ENCODE measurements at regions not wholly inside any gene's neighbourhood (a gene's known extent, or its start where the extent isn't known, plus 50 kb on each side); places are given as distances from the start of the nearest gene placed in this dataset.

- Histone ChIP-seq H3K4me1 (no peaks in the 10 kb centered on the region), H3K36me3 (no peaks in the 10 kb centered on the region)
Observed at GRCh38 chr2:175872721-175873120, 129.3 kb downstream of the LNPK start.

GRCh38 chr2:175872005-175872348 lies 130.1 kb downstream of the LNPK start:
- Histone ChIP-seq H3K9me3 (no peaks in the 10 kb centered on the region), H3K4me1 (no peaks in the 10 kb centered on the region), H3K4me3 (no peak overlapping the region), H3K36me3 (no peaks in the 10 kb centered on the region), H3K27me3 (no peaks in the 10 kb centered on the region), H3K27ac (no peak overlapping the region)
- ATAC-seq (ENCODE audit: low FRiP score in 2 of 2) (no peak), DNase-seq (no peak)
- TF ChIP-seq POLR2A (IDR thresholded peaks at IDR 0.05) (no peak), POLR2AphosphoS5 (IDR thresholded peaks at IDR 0.05) (no peak), CTCF (IDR thresholded peaks at IDR 0.05) (no peak), EP300 (IDR thresholded peaks at IDR 0.05) (no peak)
- 72 to 73% methylated on average over 5 of the region's 5 CpGs for WGBS, 2 donors

More at GRCh38 chr2:175872721-175873120, 129.3 kb downstream of the LNPK start:
- H3K27me3 ChIP-seq, result no peaks in the 10 kb centered on the region
- no peak overlapping the region for H3K27ac ChIP-seq
- DNase-seq (no peak), ATAC-seq (ENCODE audit: low FRiP score in 2 of 2) (no peak)
- no peaks in the 10 kb centered on the region for H3K9me3 ChIP-seq
- no peak overlapping the region for H3K4me3 ChIP-seq
- TF ChIP-seq CTCF (IDR thresholded peaks at IDR 0.05), result no peak
- TF ChIP-seq POLR2AphosphoS5 (IDR thresholded peaks at IDR 0.05), result no peak
- no peak for TF ChIP-seq POLR2A (IDR thresholded peaks at IDR 0.05)
- no peak for TF ChIP-seq EP300 (IDR thresholded peaks at IDR 0.05)

GRCh38 chr2:175871331-175872004 lies 130.6 kb downstream of the LNPK start:
- DNase-seq (no peak), ATAC-seq (ENCODE audit: low FRiP score in 2 of 2) (no peak)
- Histone ChIP-seq H3K27ac (no peak overlapping the region), H3K9me3 (no peaks in the 10 kb centered on the region), H3K36me3 (no peaks in the 10 kb centered on the region), H3K4me1 (no peaks in the 10 kb centered on the region), H3K27me3 (no peaks in the 10 kb centered on the region), H3K4me3 (no peak overlapping the region)
- no peak for TF ChIP-seq EP300 (IDR thresholded peaks at IDR 0.05)
- no peak for TF ChIP-seq POLR2A (IDR thresholded peaks at IDR 0.05)
- no peak for TF ChIP-seq POLR2AphosphoS5 (IDR thresholded peaks at IDR 0.05)
- no peak for TF ChIP-seq CTCF (IDR thresholded peaks at IDR 0.05)
- WGBS, 2 donors, result 75 to 84% methylated on average over 3 of the region's 3 CpGs

GRCh38 chr2:175865716-175866115 lies 136.4 kb downstream of the LNPK start:
- peaks cover 0 to 3% (median 0%) of the 10 kb centered on the region in 4 donors for H3K27me3 ChIP-seq
- H3K9me3 ChIP-seq, result no peaks in the 10 kb centered on the region
- no peaks in the 10 kb centered on the region for H3K4me1 ChIP-seq
- DNase-seq, result no peak
- no peak overlapping the region for H3K27ac ChIP-seq
- no peak overlapping the region for H3K4me3 ChIP-seq
- ATAC-seq (ENCODE audit: low FRiP score in 2 of 2), result no peak
- H3K36me3 ChIP-seq, result no peaks in the 10 kb centered on the region
- no peak for TF ChIP-seq POLR2AphosphoS5 (IDR thresholded peaks at IDR 0.05)
- no peak for TF ChIP-seq CTCF (IDR thresholded peaks at IDR 0.05)
- no peak for TF ChIP-seq EP300 (IDR thresholded peaks at IDR 0.05)
- TF ChIP-seq POLR2A (IDR thresholded peaks at IDR 0.05), result no peak
- WGBS, 2 donors, result 67 to 92% methylated on average over 4 of the region's 4 CpGs
